GM12872 (cell line): ENCODE measurements at regions not wholly inside any gene's neighbourhood (a gene's known extent, or its start where the extent isn't known, plus 50 kb on each side); places are given as distances from the start of the nearest gene placed in this dataset.

Source experiments
- CTCF ChIP-seq: IDR thresholded peaks from 3 replicates; pipeline ENCODE4 v1.5.1; 2011; ENCODE audit warnings: low read depth, mild to moderate bottlenecking, low read length, moderate library complexity; ENCODE audit not compliant: insufficient read depth

DNA sequence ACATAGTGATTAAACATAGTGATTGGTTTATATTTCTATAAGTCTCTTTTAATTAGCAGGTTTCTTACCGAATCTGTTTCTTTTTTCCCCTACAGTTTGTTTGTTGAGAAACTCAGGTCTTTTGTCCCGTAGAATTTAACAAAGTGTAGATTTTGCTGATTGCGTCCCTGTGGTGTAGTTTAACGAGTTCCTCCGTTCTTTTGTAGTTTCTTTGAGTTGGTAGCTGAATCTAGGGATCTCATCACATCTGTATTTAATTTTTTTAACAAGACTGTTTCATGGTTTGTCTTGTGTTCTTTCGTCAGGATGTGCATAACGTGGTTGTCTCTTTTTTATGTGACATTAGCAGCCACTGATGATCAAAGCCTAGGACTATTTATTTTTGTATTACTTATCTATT lies 111.1 kb downstream of the AKAP11 start:
- no peak for TF ChIP-seq CTCF

- no peak for TF ChIP-seq CTCF
These were observed 112.3 kb downstream of the AKAP11 start for GRCh38 chr13:42384265-42384664.

DNA sequence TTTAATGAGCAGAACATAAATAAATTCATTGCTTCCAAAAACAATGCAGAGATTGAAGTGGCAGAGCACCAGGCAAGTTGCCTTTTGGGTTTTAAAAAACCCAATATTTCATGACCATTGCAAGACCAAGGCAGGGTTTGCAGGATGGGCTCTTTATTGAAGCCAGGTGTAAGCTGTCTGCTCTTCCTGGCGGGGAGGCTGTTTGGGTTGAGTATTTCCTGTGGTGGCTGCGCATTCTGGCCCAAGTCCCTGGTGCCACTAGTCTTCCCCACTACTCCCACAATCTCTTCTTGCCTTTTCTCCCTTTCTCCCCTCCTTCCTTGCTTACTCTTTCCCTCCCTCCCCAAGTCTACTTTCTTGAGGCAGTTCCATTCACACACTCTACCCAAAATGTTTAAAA lies 116.4 kb downstream of the AKAP11 start:
- TF ChIP-seq CTCF, result no peak

DNA sequence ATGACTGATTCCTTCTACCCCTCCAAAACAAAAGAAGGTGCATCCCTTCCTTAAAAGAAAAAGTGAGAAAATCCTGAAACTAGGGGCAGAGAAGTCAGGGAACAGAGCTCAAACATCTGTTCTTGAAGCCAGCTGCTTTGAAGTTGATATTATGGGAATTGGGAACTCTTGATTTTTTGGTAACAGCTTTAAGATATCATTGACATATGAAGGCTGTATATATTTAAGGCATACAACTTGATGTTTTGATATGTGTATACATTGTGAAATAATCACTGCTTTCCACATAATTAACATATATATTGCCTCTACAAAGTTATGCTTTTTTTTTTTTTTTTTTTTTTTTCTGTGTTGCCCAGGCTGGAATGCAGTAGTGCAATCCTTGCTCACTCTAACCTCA lies 117.1 kb downstream of the AKAP11 start:
- no peak for TF ChIP-seq CTCF

GRCh38 chr13:42392180-42392579 lies 120.2 kb downstream of the AKAP11 start:
- no peak for TF ChIP-seq CTCF

DNA sequence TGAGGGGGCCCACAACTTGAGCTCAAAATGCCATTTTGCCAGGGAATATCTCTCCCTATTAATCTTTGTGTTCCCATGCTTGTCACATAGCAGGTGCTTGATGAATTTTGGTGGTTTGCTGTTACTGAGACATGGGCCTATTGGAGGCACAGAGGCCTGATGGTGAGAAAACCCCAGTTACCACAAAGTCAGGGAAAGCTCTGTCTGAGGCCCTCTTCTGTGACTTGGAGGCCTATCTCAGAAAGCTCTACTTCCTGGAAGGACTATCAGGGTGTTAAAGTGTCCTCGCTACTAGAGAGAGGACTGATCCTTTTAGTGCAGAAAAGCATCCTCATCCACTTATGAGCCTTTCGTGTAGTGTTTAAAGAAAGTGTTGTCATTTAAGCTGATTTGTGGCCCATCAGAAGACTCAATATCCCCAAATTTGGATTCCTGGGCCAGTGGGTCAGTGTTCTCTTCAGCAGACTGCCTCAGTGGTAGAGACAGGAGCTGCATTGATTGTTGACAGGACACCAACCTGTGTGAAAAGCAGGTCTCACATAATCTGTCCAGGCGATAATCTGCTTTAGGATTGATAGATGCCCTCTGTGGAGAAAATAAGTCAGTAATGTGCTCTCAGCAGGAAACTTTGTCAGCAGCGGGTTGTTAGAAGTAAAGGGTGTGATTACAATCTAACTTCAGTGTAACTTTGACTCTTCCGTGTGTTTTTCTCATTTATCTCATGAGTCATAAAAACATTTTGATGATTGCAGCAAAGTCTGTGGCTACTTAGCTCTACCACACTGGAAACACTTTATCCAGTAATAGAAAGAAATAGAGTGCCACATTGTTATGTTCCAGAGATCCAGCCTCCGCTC lies 121.0 kb downstream of the AKAP11 start:
- TF ChIP-seq CTCF, result no peak

DNA sequence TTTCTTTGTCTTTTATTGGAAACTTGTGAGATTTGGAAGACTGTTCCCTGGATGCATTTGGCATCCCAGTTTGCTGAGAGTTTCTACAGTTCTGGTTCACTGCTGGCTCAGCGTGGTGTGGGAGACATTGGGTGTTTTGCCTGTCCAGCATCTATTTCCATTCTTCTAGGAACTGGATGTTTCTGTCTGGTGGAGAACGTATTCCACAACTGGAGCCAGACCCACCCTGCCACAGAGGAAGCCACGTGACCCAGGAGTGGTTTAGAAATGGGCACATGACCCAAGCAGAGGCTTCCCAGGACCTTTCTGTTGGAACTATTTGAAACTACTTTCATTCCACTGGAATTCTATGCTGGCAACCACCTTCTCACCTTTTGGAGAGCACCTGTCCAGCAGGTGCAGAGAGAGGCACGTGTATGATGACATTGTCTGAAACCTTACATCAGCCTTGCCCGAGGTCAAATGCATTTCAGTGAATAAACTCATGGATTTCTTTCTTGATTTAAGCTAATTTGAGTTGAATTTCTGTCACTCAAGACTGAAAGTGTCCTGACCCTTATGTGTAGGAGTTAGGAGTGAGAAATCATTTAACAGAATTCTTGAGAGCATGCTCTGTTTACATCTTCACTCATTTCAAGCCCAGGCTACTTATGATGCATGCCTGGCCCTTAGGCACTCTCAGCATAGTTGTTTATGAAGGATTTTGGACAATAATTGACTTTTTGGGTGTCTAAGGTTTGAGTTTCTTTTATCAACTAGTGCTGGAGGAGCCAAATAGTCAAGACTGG lies 121.8 kb downstream of the AKAP11 start:
- TF ChIP-seq CTCF, result no peak
